Activated T-helper 2 cell treated with anti-CD3 and anti-CD28 coated beads, Interferon-gamma antibody, Interleukin-2, Interleukin-4, amounts not matched to agents 10 μg/mL and 5 μg/mL and 100 μg/mL, durations not matched to agents 14 hours and 24 hours and 36 hours (primary cell): ENCODE measurements at regions not wholly inside any gene's neighbourhood (a gene's known extent, or its start where the extent isn't known, plus 50 kb on each side); places are given as distances from the start of the nearest gene placed in this dataset.

ENCODE experiments used
- DNase-seq: peaks from one replicate; pipeline ENCODE4 v3.0.0; 2021; ENCODE audit warnings: low spot score
- H3K27ac Mint-ChIP-seq: one replicate; pipeline ENCODE4 v1.8.0; 2021; ENCODE audit warnings: mixed read lengths
- H3K27me3 Mint-ChIP-seq: one replicate; pipeline ENCODE4 v1.8.0; 2021; ENCODE audit warnings: low read depth, mixed read lengths
- H3K36me3 Mint-ChIP-seq: one replicate; pipeline ENCODE4 v1.8.0; 2021; ENCODE audit warnings: low read depth, mixed read lengths
- H3K4me1 Mint-ChIP-seq: one replicate; pipeline ENCODE4 v1.8.0; 2021; ENCODE audit warnings: low read depth, mixed read lengths
- H3K4me3 Mint-ChIP-seq: one replicate; pipeline ENCODE4 v1.8.0; 2021; ENCODE audit warnings: low read depth, mild to moderate bottlenecking, moderate library complexity, mixed read lengths
- H3K9me3 Mint-ChIP-seq: one replicate; pipeline ENCODE4 v1.8.0; 2021; ENCODE audit warnings: mixed read lengths
- intact Hi-C: fragments of 100-400 bp; cut with micrococcal nuclease; formaldehyde crosslinking; loops from one replicate; pipeline ENCODE4 v1.15.1; 2023

DNA sequence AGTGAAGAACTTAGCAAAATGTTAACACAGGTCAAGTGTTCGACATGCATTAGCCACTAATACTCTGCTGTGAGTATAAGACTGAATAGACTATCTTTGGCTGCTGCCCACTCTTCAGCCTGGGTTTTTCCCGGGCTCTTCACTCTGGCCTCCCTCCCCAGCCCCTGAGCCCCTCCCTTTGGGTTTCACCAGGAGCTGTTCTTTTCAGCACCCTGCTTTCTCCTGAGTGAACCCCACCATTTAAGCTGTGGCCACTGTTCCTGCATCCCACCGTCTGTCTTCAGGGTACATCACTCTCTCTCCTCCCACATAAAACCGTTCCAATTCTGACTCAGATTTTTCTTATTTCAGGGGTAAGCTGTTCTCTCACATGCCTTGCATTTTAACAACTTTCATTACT, 92.0 kb upstream of the ASIC2 start:
- no peak for DNase-seq
- H3K27me3 Mint-ChIP-seq: no peaks in the 10 kb centered on the region
- H3K36me3 Mint-ChIP-seq: no peaks in the 10 kb centered on the region
- H3K9me3 Mint-ChIP-seq: no peaks in the 10 kb centered on the region
- H3K4me1 Mint-ChIP-seq: no peaks in the 10 kb centered on the region
- intact Hi-C loops: no loop called here
- H3K4me3 Mint-ChIP-seq: no peak overlapping the region
- H3K27ac Mint-ChIP-seq: no peak overlapping the region

GRCh38 chr17:33385713-33386112, 92.6 kb upstream of the ASIC2 start:
- intact Hi-C loops: no loop called here
- no peak overlapping the region for H3K27ac Mint-ChIP-seq
- DNase-seq: no peak

GRCh38 chr17:33387406-33387805, 94.3 kb upstream of the ASIC2 start:
- no peaks in the 10 kb centered on the region for H3K4me1 Mint-ChIP-seq
- H3K36me3 Mint-ChIP-seq: no peaks in the 10 kb centered on the region
- DNase-seq: no peak
- no peaks in the 10 kb centered on the region for H3K27me3 Mint-ChIP-seq
- no peaks in the 10 kb centered on the region for H3K9me3 Mint-ChIP-seq
- no peak overlapping the region for H3K4me3 Mint-ChIP-seq
- H3K27ac Mint-ChIP-seq: no peak overlapping the region
- intact Hi-C loops: no loop called here

More at GRCh38 chr17:33385713-33386112, 92.6 kb upstream of the ASIC2 start:
- H3K9me3 Mint-ChIP-seq: no peaks in the 10 kb centered on the region
- no peaks in the 10 kb centered on the region for H3K36me3 Mint-ChIP-seq
- no peaks in the 10 kb centered on the region for H3K4me1 Mint-ChIP-seq
- no peak overlapping the region for H3K4me3 Mint-ChIP-seq
- no peaks in the 10 kb centered on the region for H3K27me3 Mint-ChIP-seq

GRCh38 chr17:33389504-33390135, 96.5 kb upstream of the ASIC2 start:
- H3K4me1 Mint-ChIP-seq: no peaks in the 10 kb centered on the region
- no peak overlapping the region for H3K27ac Mint-ChIP-seq
- DNase-seq: no peak
- H3K9me3 Mint-ChIP-seq: no peaks in the 10 kb centered on the region
- no peak overlapping the region for H3K4me3 Mint-ChIP-seq
- H3K36me3 Mint-ChIP-seq: no peaks in the 10 kb centered on the region
- intact Hi-C loops: no loop called here
- H3K27me3 Mint-ChIP-seq: no peaks in the 10 kb centered on the region

GRCh38 chr17:33390479-33391176, 97.5 kb upstream of the ASIC2 start:
- no peak overlapping the region for H3K27ac Mint-ChIP-seq
- intact Hi-C loops: no loop called here
- DNase-seq: no peak
- no peak overlapping the region for H3K4me3 Mint-ChIP-seq
- H3K36me3 Mint-ChIP-seq: no peaks in the 10 kb centered on the region
- no peaks in the 10 kb centered on the region for H3K4me1 Mint-ChIP-seq
- no peaks in the 10 kb centered on the region for H3K27me3 Mint-ChIP-seq
- H3K9me3 Mint-ChIP-seq: no peaks in the 10 kb centered on the region

- Mint-ChIP-seq H3K36me3 (no peaks in the 10 kb centered on the region), H3K9me3 (peaks cover 5% of the 10 kb centered on the region), H3K27me3 (no peaks in the 10 kb centered on the region), H3K4me3 (no peak overlapping the region), H3K27ac (no peak overlapping the region), H3K4me1 (no peaks in the 10 kb centered on the region)
- intact Hi-C loops: no loop called here
- no peak for DNase-seq
These were observed 103.7 kb upstream of the ASIC2 start for GRCh38 chr17:33396818-33397217.

DNA sequence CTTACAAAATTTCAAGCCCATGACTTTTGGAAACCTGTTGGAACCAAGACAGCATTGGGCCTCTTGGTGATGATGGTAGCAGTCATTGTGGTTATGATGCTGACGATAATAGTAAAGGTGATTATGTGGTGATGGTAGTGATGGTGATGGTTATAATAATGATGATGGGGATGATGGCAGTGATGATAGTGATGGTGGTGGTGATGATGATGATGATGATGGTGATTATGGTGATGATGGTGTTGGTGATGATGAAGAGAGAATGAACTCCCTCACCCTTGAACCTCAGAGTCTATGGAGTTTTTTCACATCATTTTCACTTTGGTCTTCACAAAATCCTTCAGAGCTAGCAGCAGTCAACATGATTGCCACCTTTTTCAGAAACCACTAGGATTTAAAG, 105.3 kb upstream of the ASIC2 start:
- no peak overlapping the region for H3K4me3 Mint-ChIP-seq
- peaks cover 5% of the 10 kb centered on the region for H3K9me3 Mint-ChIP-seq
- H3K27me3 Mint-ChIP-seq: no peaks in the 10 kb centered on the region
- H3K36me3 Mint-ChIP-seq: no peaks in the 10 kb centered on the region
- intact Hi-C loops: no loop called here
- DNase-seq: no peak
- no peaks in the 10 kb centered on the region for H3K4me1 Mint-ChIP-seq
- no peak overlapping the region for H3K27ac Mint-ChIP-seq

GRCh38 chr17:33401249-33401648, 108.2 kb upstream of the ASIC2 start:
- Mint-ChIP-seq H3K27ac (no peak overlapping the region), H3K36me3 (no peaks in the 10 kb centered on the region), H3K27me3 (no peaks in the 10 kb centered on the region), H3K4me3 (no peak overlapping the region), H3K9me3 (peaks cover 5% of the 10 kb centered on the region), H3K4me1 (no peaks in the 10 kb centered on the region)
- DNase-seq: no peak
- intact Hi-C loops: no loop called here

DNA sequence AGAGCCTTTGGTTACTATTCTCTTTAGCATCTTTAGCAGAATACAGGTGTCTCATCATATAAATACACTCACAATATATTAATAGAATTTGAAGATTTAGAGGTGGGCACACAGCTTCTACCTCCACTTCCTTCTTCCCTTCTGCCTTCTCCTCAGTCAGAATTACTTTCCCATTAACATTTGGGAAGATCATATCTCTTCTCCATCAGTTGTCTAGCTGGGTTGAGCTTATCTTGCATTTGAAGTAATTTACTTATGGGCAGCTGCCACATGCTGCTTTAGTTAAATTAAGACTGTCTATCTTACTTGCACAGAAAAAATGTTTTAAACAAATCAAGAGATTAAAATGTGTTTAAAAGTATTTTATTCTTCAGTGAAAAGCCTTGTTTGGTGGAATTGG, 110.1 kb upstream of the ASIC2 start:
- H3K4me1 Mint-ChIP-seq: no peaks in the 10 kb centered on the region
- intact Hi-C loops: no loop called here
- no peak overlapping the region for H3K4me3 Mint-ChIP-seq
- no peak for DNase-seq
- no peak overlapping the region for H3K27ac Mint-ChIP-seq
- no peaks in the 10 kb centered on the region for H3K27me3 Mint-ChIP-seq
- peaks cover 4% of the 10 kb centered on the region for H3K9me3 Mint-ChIP-seq
- H3K36me3 Mint-ChIP-seq: no peaks in the 10 kb centered on the region

DNA sequence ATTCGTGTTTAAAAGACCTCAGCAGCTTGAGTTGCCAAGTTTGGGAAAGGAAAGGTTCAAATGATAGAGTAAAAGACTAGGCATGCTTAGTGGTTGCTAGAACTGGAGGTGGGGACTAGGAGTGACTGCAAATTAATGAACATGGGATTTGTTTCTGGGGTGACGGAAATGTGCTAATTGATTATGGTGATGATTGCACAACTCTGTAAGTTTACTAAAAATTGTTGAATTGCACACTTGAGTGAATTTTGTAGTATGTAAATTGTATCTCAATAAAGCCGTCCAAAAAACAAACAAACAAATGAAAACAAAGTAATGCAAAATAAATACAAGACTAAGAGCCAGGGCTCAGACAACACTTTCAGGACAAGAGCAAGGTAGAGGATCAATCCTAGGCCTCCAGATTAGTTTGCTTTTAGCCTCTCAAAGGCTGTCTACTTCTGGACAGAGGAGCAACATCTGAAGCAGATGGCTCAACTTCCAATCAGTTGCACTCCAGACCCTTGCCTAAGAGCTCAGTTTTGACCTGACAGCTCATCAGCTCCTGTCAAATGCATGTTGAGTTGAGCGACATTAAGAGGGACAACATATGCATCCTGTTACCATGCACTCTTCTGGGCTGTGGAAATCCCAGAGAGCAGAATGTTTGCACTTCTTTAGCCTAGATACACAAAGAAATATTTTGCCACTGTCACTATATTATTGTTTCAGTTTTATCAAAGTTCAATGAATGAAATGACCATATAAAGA, 111.2 kb upstream of the ASIC2 start:
- H3K27me3 Mint-ChIP-seq: no peaks in the 10 kb centered on the region
- no peak for DNase-seq
- no peak overlapping the region for H3K4me3 Mint-ChIP-seq
- no peaks in the 10 kb centered on the region for H3K4me1 Mint-ChIP-seq
- no peaks in the 10 kb centered on the region for H3K36me3 Mint-ChIP-seq
- intact Hi-C loops: no loop called here
- H3K9me3 Mint-ChIP-seq: no peaks in the 10 kb centered on the region
- no peak overlapping the region for H3K27ac Mint-ChIP-seq

DNA sequence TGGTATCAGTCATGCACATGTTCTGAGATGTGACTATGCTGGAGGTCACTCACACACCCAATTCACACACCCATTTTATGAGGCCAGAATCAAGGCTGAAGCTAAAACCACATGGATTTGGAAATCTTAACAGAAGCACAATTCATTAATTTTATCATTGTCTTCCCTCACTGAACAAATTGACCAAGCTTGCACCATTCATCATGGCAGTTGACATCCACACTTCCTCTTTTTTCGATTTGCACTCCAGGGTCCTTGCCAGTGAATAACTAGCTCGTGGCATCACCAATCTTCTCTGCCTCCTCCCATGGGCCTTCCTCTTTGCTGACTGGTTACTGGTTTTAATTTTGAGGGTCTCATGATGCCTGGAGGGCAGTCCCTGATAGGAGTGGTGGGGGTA, 123.0 kb upstream of the ASIC2 start:
- no peaks in the 10 kb centered on the region for H3K9me3 Mint-ChIP-seq
- intact Hi-C loops: no loop called here

DNA sequence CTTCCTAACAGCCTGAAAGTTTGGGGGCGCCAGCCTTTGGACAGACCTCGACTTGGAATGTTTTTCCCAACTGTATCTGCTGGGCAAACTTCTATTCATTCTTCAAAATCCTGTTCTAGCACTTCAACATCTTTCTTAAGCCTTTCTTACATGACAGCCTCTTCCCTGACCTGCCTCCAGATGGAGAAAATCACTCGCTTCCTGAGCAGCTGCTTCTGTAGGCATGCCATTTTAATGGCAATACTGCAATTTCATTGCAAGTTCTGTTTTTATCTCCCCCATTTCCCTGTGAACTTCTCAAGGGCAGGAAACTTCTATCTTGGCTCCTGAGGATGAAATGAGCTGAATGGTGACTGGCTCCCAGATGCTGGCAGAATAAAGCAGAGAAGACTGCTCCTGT, 128.8 kb upstream of the ASIC2 start:
- Mint-ChIP-seq H3K9me3 (no peaks in the 10 kb centered on the region), H3K4me3 (no peak overlapping the region), H3K4me1 (no peaks in the 10 kb centered on the region), H3K27me3 (no peaks in the 10 kb centered on the region), H3K36me3 (no peaks in the 10 kb centered on the region), H3K27ac (no peak overlapping the region)
- DNase-seq: no peak
- intact Hi-C loops: no loop called here

More for the DNA sequence above, 123.0 kb upstream of the ASIC2 start:
- Mint-ChIP-seq H3K4me1 (no peaks in the 10 kb centered on the region), H3K27ac (no peak overlapping the region), H3K36me3 (no peaks in the 10 kb centered on the region), H3K27me3 (no peaks in the 10 kb centered on the region), H3K4me3 (no peak overlapping the region)
- no peak for DNase-seq

GRCh38 chr17:33433581-33433980, 140.5 kb upstream of the ASIC2 start:
- intact Hi-C loops: no loop called here
- no peaks in the 10 kb centered on the region for H3K27me3 Mint-ChIP-seq
- no peaks in the 10 kb centered on the region for H3K9me3 Mint-ChIP-seq
- H3K27ac Mint-ChIP-seq: no peak overlapping the region
- no peaks in the 10 kb centered on the region for H3K36me3 Mint-ChIP-seq
- H3K4me3 Mint-ChIP-seq: no peak overlapping the region
- no peaks in the 10 kb centered on the region for H3K4me1 Mint-ChIP-seq
- DNase-seq: no peak
